ENCODE measurements at regions not wholly inside any gene's neighbourhood (a gene's known extent, or its start where the extent isn't known, plus 50 kb on each side); places are given as distances from the start of the nearest gene placed in this dataset.

DNA sequence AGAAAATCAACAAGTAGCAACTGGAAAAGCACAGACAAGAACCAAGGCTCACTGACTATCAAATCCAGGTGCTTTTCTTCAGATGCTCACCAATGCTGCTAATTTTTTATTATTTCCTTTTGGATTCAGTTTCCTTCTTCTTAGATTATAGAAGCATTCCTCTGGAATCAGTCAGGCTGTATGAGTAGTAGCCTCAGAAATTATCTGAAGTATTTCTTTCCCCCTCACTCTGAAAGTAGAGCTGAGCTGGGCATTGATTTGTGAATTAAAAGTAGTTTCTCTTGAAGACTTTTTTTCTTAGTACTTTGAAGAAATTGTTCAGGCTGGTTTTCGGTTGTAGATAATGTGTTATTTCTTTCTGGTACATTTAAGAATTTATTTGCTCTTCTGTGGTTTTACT, 273.7 kb downstream of the NOL4 start:
- DNase-seq: no peak

DNA sequence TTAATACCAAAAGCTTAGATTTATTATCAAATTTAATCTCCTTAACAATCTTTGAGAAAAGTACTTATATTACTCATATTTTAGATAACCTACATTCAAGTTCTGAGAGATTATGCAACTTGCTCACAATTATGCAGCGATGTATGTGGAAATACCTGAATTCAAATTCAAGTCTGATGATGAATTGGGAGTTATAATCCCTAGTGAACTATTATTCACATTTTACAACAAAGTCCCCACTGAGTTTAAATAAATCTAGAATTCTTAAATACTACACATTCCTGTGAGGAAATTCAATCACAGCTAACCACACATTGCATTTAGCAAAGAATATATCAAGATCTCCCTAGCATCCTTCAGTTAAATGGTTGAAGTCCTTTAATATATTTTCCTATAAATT, 278.4 kb downstream of the NOL4 start:
- no peak for DNase-seq

DNA sequence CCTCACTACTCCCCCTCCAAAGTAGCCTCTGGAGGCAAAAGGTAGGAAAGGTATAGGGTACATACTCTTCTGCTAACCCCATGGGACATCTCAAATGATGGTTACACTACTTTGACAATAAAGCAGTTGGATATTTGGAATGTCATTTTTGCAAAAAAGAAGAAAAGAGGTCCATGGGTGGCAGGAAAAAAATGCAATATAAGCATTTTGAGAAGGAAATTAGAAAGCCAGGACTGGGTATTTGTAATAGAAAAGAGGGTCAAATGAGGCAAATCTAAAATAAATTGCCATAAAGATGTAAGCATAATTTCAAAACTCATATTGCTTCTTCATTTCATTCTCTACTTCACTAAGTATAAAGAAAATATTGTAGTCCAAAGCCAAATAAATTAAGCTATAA, 280.2 kb downstream of the NOL4 start:
- DNase-seq: no peak

DNA sequence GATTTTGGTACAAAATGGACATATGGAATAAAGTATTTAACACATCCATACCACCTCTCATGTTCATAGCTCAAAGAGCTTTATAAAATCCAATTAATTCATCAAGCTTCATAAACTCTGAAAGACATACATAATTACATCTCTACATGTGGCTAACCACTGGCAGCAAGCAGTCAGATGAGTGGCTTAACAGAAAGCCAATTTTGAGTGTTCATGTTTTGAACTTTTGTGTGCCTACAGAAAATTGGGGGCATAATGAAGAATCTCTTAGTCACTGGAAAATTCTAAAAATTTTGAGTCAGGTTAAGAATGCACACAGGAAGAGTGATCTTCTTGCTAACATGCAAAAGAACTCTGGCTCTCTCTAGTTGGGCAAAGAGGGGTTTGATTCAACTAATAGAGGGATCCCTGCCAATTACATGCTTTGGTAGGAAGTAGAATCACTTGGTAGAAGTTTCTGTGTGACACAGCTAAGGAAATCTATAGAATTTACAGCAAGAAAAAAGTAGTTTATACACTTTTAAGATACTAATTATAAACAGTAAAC, 287.4 kb downstream of the NOL4 start:
- no peak for DNase-seq

DNA sequence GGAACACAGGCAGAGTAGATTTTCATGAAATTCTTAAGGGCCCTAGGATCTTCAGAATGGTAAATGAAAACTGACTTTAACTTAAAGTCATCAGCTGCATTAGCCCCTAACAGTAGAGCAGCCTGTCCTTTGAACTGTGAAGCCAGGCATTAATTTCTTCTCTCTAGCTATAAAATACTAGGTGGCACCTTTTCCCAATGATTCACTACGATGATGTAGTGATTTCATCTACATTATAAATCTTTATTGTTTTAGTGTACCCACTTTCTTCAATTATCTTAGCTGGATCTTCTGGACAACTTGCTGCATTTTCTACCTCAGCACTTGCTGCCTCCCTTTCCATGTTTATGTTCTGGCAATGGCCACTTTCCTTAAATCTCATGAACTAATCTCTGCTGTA, 290.5 kb downstream of the NOL4 start:
- no peak for DNase-seq

DNA sequence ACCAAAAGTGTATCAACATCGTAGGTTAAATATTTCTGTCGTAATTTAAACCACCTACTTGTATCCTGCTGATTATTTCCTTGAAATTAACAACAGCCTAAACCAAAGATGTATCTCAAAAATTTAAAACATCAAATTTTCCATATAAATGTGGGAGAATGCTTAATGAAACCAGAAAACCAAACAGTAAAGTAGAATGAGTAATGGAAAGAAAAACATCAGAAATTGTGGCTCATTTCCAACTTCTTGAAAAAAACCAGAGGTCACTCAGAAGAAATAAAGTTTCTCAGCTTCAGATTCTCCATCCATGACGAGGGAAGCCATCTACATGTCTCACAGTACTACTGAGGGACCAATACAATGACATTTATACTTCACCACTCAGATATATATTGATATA, 296.5 kb downstream of the NOL4 start:
- no peak for DNase-seq

DNA sequence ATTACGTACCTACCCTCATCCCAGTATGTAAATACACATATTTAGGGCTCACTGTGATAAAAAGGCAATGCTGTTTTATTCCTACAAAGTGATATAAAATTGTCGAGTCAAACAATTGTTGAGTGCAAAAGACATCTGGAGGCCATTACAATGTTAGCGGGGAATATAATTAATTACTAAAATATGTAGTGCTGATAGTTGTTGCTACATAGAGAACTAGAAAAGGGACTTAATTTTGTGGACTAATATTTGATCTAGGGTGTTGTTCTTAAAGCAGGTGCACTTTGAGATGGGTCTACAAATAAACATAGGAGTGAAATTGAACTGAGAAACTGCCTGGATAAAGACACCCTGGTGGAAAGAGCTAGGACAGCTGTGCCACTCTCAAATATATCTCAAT, 300.1 kb downstream of the NOL4 start:
- no peak for DNase-seq

DNA sequence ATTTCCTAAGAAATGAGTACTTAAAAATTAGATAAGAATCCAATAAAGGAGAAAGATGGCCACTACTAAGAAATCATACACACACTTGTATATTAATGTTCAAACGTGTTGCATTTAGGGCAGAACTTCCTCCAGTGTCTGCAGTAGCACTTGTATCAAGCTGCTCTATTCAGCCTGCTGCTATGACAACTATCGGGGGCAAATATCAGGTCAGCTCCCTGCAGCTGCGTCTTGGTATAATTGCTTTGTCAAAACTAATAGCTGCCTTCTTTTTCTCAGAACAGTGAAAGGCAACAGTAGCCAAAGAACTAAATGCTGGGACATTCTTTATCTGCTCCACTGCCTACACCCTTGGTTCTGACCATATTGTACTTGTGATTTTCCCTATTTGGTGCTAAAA, 300.7 kb downstream of the NOL4 start:
- no peak for DNase-seq

DNA sequence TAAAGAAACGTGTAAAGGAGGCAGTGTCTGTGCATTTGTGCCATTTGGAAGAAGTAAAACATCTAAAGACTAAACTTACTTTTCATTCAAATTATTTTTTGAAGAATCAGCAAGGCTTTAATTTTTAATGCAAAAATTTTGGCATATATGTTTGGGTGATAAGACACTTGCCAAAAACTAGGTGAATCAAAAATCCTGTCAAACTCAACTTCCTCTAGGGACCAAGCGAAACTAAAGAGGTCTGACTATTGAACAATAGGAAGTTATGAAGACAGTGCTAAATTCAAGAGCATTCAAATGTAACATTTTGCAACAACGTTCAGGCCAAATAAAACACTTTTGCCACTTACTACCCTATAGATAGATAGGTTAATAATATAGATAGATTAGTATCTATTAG, 306.1 kb downstream of the NOL4 start:
- DNase-seq: no peak

DNA sequence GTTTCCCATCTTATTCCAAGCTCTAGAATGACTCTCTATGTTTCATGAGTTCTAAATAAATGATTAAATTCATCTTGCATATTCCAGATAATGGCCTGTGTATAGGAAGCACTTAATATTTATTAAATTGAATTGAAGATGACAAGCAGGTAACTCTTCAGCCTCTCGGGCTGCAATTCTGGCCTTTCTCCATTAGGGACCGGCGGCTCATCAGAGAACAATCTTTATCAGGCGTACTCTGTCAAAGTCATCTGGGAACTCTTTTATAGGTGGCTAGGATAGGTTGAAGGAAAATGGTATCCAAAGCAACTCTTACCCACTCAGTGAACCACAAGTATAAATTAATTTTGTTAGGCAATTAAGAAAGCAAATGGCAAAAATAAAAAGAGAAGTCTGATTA, 308.5 kb downstream of the NOL4 start:
- no peak for DNase-seq

DNA sequence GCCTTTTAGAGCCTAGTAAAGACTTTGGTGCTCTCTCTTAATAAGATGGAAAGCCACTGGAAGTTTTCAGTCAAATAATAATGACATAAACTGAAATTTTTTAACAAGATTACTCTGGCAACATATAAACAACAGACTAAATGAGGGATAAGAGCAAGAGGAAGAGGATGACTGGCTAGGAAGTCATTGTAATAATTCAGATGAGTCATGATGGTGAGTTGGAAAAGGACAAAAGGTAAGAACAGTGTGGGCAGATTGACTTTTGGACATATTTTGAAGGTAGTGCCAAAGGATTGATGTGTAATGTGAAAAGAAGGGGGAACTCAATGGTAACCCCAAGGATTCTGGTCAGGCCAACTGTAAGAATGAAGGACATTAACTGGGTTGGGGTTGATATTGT, 310.3 kb downstream of the NOL4 start:
- DNase-seq: no peak

DNA sequence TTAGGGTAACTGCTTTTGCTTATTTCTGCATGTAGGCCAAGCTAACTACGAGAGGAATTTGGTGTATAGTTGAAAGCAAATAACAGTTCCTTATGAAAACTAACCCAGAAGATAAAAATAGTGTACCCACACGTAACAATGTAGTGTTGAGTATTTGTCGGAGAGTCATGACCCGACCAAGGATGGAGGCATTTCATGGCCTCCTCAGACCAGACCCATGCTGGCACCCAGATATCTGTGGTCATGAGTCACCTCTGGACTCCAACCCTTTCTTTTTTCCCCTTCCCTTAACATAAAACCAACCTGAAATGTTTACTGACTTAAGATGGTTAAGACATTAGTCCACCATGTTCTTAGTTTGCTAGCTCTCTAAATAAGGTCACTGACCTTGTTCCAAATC, 318.7 kb downstream of the NOL4 start:
- no peak for DNase-seq

DNA sequence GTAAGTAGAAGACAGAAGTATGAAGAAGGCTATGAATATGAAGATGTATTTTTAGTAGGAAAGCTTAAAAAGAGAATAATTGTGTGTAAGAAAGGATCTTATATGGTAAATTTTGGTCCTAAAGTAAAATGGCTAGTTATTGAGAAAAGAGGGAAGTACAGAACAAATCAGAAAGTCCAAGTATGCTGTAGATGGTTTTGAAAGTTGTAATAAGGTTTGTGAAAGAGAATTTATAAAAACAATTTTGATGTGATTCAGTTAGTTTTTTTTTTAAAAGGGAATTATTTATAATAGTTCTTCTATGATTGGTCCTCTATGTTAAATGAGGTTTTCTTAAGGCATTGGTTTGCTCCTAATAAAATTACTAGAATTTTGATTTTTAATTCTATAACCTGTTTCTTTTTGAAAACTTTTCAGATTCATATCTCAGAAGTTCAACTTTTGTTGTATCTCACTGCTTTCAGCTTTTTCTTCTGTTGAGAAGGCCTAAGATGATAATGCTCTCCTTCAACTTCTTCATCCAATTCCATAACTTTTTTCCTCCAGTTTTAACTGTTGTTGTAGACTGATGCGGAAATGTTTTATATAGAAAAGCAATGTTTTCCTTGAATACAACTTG, 322.7 kb downstream of the NOL4 start:
- no peak for DNase-seq

DNA sequence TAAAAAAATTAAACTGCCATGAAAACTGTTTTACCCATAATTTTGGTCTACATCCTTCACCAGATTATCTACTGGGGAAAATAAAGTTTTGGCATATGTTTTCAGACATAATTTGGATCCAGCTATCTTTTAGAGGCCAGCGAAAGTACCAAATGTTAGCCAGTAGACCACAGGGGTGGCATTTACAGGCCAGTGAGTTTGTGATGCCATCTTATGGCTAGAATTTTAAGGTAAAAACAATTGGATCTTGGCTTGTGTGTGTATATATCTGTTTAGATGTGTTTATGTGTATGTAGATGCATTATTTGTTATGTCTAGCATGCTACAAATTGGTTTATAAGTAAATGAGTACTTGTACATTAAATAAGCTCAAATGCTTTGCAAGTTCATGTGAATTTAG, 322.6 kb downstream of the ASXL3 start:
- no peak for DNase-seq

DNA sequence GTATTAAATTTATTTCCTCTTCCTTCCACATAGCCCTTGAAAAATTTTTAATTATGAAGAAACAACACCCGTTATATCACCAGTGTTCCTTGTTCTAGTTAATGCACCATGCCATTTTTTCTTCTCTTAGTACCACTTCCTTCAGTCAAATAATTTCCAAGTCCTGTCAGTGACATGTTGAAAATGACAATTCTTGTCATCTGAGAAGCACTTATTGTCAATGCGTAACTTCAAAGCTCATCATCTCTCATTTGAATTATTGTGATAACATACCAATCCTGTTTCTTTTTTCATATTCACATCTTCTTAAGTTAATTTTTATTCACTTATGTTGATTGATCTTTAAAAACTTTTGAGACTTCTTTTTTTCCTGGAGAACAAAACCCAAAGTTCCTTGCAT, 320.4 kb downstream of the ASXL3 start:
- DNase-seq: no peak

DNA sequence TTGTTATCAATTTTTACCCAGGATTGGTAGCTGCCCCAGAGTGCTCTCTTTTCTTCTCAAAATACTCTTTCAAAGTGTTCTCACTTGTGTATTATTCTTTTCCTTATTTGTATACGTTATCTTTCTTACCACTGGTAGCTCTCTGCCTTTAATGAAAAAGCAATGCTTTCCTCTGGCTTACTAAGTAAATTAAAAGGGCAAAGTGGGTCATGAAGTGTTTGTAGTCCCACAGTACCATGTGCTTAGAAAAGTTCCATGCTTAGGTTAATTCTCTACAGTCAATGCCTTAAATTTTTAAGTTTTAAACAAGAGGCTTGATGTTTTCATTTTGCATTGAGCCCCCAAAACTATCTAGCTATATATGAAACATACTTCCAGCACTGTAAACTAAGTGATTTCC, 300.2 kb downstream of the ASXL3 start:
- DNase-seq: no peak

DNA sequence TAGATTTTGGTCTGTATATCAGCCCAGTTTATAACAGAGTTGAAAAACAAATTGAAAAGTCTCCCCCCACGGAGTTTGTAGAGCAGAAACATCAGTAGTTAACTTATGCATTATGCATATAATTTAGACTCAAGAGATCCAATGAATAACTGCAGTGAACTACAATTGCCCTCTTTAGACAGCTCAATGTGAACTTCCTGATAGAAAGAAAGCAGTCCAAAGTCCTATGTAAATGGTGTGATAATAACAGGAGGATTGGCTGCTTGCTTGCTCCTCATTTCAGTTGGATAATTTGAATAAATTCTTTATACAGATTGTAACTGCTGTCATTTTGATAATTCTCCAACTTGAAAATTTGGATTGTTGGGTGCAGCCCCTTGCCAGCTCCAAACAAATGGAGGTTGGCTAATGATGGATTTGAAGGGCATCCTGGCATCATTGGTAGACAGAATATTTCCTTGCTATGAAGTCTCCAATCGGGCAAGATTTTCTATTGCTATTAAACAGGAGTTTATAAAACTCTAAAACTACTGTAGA, 297.1 kb downstream of the ASXL3 start:
- peak; percentile 81 for DNase-seq

DNA sequence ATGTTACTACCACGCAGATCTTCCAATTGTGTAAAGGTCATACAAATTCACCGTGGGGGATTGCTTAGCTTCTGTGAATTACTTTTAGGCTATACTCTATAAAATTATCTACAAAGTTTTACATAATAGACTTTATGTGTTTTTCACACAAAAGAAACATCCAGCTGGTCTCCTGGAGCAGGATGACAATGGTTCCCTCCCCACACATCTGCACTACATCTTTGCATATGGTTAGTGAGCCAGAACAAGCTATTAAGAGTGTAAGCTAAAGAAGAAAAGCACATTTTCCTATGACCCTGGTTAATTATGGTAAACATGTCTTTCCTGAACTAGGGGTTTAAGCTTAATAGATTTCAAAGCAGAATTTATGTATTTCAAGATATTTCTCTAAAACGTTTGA, 295.1 kb downstream of the ASXL3 start:
- DNase-seq: peak; percentile 82

DNA sequence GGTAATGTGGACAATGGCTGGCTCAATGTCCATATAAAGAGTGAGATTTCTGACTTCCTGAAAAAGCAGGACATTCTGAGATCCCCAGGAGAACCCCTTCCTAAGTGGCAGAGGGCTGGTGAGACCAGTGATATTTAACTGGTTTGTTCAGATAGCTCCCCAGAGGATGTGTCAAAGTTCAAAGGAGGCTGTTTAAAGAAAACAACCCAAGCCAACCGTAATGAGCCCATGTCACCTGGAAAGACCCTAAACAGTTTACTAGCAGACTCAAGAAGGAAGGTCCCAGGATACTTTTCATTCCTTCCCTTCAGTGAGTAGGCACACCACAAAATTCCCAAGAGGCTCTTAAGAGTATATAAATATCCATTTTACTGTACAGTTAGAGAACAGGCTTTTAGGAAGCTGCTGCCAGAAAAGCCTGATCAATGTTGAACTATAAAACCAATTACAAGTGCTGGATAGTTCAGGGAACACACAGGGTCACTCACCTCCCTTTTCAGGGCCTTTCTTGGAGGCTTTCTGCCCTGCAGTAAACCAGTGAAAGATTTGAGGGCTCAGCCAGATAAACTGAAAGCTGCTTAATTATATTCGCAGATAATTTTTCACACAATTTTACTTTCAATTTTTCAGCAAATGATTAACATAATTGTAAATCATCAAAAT, 293.5 kb downstream of the ASXL3 start:
- peak; percentile 17 for DNase-seq

DNA sequence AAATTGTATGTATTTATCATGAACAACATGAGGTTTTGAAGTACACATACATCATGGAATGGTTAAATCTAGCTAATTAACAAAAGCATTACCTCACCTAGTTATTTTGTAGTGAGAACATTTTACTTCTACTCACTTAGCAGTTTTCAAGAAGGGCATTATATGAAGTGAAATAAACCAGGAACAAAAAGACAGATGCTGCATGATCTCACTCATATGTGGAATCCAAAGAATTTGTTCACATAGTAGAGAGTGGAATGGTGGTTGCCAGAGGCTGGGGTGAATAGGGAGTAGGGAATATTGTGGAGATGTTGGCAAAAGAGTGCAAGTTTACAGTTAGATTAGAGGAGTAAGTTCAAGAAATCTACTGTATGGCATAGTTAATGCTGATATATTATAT, 292.0 kb downstream of the ASXL3 start:
- no peak for DNase-seq

DNA sequence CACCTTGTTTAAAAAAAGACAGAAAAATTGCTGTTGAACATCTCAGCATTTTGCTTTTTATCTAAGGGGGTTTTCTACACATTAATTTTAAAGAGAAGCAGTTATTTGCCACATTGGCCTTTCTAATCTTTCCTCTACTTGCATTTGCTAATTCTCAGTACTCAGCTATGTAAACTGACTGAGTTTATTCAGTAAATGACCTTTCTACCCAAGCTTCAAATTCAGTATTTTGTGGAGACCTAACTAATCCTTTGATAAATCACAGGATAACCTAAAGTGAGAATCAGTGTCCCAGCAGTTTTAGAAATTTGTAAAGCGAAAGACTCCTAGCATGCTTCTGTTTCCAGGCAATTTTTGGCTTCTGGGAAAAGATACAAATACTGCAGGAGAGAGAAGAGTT, 288.4 kb downstream of the ASXL3 start:
- DNase-seq: no peak

DNA sequence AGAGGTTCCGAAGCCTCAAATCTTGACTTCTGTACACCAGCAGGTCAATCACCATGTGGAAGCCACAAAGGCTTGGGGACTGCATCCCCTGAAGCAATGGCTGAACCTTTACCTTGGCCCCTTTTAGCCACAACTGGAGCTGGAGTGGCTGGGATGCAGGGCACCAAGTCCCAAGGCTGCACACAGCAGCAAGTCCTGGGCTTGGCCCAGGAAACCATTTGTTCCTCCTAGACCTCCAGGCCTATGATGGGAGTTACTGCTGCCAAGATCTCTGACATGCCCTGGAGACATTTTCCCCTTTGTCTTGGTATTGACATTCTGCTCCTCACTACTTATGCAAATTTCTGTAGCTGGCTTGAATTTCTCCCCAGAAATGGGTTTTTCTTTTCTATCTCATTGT, 285.9 kb downstream of the ASXL3 start:
- no peak for DNase-seq

DNA sequence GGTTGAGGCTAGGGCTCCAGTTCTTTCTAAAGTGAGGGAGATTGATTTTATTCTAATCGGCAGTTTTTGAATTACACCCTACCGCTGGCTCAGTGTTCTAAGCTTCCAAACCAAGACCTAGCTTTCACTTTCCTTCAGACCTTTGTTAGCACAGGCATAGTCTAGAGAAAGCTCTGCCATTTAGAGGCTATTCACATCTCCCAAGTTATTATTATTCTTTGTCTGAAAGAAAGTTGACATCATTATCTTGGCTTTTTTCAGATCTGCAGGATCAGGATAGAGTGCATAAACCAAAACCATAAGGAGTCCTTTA, 276.8 kb downstream of the ASXL3 start:
- no peak for DNase-seq

DNA sequence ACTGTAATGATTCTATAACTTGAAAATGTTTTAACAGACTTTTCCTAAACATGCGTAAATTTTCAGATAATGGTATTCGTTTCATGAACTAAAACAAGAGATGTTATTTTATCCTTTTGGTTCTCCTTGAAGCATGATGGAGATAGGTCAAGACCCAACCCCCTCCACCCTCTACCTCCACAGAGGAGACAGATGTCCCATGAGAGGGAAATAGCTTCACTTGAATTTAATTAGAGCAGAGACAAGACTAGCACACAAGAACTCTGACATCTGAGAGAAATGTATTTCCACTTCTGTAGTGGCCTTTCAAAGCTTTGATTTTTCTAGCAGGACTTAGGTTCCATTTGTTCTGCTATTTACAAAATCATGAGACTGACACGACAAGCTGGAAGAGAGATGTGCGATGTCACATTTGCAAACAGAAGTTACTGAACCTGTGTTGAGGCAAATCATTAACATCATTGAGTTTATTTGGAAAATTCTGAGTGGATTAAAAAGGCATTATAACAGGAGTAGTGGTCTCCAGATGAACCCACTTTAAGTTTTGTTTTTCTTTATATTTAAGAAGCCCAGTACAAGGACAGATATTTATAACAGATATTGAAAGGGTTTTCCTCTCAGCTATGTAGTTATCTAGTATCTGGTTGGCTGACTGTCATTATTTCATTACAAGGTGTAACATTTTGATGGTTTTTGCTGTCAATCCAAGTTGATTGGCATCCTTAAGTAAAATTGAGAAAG, 276.2 kb downstream of the ASXL3 start:
- DNase-seq: no peak
